Calu3 (cell line): ENCODE measurements at regions not wholly inside any gene's neighbourhood (a gene's known extent, or its start where the extent isn't known, plus 50 kb on each side); places are given as distances from the start of the nearest gene placed in this dataset.

Source experiments
- BruUV-seq: library from RNA; stranded (reverse); fragments of 400-500 nt; replicated peaks from 2 replicates; lab custom pipeline; 2021; lab: Mats Ljungman, UMichigan
- CTCF ChIA-PET: fragments of 300-600 bp; sonication (Branson Sonifier 250); formaldehyde crosslinking; loops from one replicate; lab custom pipeline; 2022; ENCODE audit warnings: antibody characterized with exemption; lab: Charles Lee
- DNase-seq: peaks from one replicate; pipeline ENCODE4 v3.0.0; 2022
- H3K27ac Mint-ChIP-seq: one replicate; pipeline ENCODE4 v1.8.0; 2022; ENCODE audit warnings: mixed read lengths; ENCODE audit not compliant: unreplicated experiment
- H3K27me3 Mint-ChIP-seq: one replicate; pipeline ENCODE4 v1.8.0; 2022; ENCODE audit warnings: mixed read lengths; ENCODE audit not compliant: unreplicated experiment
- H3K36me3 Mint-ChIP-seq: one replicate; pipeline ENCODE4 v1.8.0; 2022; ENCODE audit warnings: mild to moderate bottlenecking, moderate library complexity, mixed read lengths; ENCODE audit not compliant: insufficient read depth, unreplicated experiment
- H3K4me1 Mint-ChIP-seq: one replicate; pipeline ENCODE4 v1.8.0; 2022; ENCODE audit warnings: mild to moderate bottlenecking, low read depth, mixed read lengths; ENCODE audit not compliant: unreplicated experiment
- H3K4me3 Mint-ChIP-seq: one replicate; pipeline ENCODE4 v1.8.0; 2022; ENCODE audit warnings: mild to moderate bottlenecking, low read depth, moderate library complexity, mixed read lengths; ENCODE audit not compliant: unreplicated experiment
- H3K9me3 Mint-ChIP-seq: one replicate; pipeline ENCODE4 v1.8.0; 2022; ENCODE audit warnings: low read depth, mixed read lengths; ENCODE audit not compliant: unreplicated experiment
- intact Hi-C: fragments of 100-400 bp; cut with micrococcal nuclease; formaldehyde crosslinking; loops from one replicate; pipeline ENCODE4 v1.10.0; 2022; ENCODE audit not compliant: unreplicated experiment
- TF ChIP-seq, protein P1 (sequence below): fragments of 200-600 bp; IDR thresholded peaks from one replicate; pipeline ENCODE4 v1.8.0; 2022; ENCODE audit warnings: antibody characterized with exemption; ENCODE audit not compliant: unreplicated experiment

DNA sequence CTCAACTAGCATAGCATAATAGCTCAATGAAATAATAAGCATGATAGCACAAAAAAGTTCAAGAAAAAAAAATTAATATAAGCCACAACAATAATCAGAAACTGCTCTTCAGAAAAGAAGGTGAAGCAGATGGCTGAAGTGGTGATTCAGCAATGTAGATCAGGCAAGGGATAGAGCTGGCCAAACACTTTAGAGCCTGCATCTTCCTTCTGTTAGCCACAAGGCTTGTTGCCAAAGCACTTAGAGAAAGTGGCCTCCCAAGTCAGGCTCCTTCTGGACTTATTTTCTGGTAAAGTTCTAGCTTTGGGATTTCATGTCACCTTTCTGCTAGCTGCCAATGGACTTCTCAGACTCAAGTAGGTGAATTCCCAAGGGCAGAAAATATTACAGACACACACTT, 60.3 kb upstream of the C1orf87 start:
- intact Hi-C loops = loop anchor here (5.0 kb wide), 1 partner anchor 157 kb away; no protein-coding TSS in a partner anchor
- TF ChIP-seq, protein P1, sequence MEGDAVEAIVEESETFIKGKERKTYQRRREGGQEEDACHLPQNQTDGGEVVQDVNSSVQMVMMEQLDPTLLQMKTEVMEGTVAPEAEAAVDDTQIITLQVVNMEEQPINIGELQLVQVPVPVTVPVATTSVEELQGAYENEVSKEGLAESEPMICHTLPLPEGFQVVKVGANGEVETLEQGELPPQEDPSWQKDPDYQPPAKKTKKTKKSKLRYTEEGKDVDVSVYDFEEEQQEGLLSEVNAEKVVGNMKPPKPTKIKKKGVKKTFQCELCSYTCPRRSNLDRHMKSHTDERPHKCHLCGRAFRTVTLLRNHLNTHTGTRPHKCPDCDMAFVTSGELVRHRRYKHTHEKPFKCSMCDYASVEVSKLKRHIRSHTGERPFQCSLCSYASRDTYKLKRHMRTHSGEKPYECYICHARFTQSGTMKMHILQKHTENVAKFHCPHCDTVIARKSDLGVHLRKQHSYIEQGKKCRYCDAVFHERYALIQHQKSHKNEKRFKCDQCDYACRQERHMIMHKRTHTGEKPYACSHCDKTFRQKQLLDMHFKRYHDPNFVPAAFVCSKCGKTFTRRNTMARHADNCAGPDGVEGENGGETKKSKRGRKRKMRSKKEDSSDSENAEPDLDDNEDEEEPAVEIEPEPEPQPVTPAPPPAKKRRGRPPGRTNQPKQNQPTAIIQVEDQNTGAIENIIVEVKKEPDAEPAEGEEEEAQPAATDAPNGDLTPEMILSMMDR = no peak
- BruUV-seq = no TSS peak
- CTCF ChIA-PET = no interaction called here
- Mint-ChIP-seq H3K4me1 (peaks cover 14% of the 10 kb centered on the region), H3K9me3 (no peaks in the 10 kb centered on the region), H3K27me3 (no peaks in the 10 kb centered on the region), H3K27ac (no peak overlapping the region), H3K4me3 (no peak overlapping the region), H3K36me3 (no peaks in the 10 kb centered on the region)
- DNase-seq = no peak

DNA sequence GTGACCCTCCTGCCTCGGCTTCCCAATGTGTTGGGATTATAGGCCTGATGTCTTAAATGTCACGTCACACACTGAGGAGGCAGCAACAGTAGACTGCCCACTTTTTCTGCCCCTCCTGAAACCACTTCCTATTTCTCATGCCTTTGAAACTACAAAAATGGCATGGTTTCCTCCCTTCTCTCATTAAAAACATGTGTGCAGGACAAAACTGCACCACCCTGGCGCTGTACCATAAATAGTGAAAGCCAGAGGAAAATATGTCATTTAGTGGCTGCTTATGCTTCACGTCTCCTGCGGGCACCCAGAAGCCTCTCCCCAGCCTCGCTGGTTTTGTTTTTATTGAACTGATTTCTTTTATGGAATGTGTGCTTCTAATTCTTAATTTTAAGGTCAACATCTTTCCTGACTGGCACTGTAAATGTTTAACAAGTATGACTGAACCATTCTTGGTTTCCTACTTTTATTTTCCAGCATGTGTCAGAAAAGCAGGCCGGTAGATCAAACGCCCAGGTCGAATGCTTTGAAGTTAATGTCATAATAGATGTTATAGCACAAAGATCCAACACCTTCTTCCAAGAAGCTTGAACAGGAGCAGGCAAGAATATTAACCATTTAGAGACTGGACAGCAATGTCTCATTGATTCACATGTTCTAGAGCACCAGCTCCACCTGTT, 59.6 kb upstream of the C1orf87 start:
- TF ChIP-seq, protein P1 = no peak
- no TSS peak for BruUV-seq
- intact Hi-C loops = loop anchor here (5.0 kb wide), 1 partner anchor 156 kb away; no protein-coding TSS in a partner anchor
- H3K4me3 Mint-ChIP-seq = no peak overlapping the region
- CTCF ChIA-PET = no interaction called here
- no peak for DNase-seq
- no peaks in the 10 kb centered on the region for H3K9me3 Mint-ChIP-seq
- no peak overlapping the region for H3K27ac Mint-ChIP-seq
- H3K36me3 Mint-ChIP-seq = no peaks in the 10 kb centered on the region
- no peaks in the 10 kb centered on the region for H3K27me3 Mint-ChIP-seq
- H3K4me1 Mint-ChIP-seq = peaks cover 14% of the 10 kb centered on the region

DNA sequence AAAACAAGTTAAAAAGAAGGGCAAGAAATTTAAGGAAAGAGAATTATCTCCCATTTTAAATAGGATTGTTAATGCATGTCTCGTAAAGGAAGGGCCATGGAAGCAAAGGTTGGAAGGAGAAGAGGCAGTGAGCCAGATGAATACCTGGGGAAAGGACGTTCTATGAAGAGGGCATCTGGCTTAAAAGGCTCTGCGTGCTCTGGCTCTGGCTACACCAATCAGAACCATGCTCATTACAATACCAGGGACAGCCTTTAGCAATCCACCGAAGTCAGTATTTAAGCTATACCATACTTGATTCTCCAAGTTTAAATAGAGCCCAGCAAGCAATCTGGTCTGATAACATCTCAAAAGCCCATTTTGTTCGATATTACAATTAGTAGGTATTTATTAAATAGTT, 58.5 kb upstream of the C1orf87 start:
- CTCF ChIA-PET = no interaction called here
- H3K4me1 Mint-ChIP-seq = peaks cover 14% of the 10 kb centered on the region
- DNase-seq = no peak
- H3K27ac Mint-ChIP-seq = no peak overlapping the region
- intact Hi-C loops = loop anchor here (5.0 kb wide), 1 partner anchor 155 kb away; no protein-coding TSS in a partner anchor
- H3K27me3 Mint-ChIP-seq = no peaks in the 10 kb centered on the region
- no peaks in the 10 kb centered on the region for H3K9me3 Mint-ChIP-seq
- H3K4me3 Mint-ChIP-seq = no peak overlapping the region
- no TSS peak for BruUV-seq
- TF ChIP-seq, protein P1 = no peak
- H3K36me3 Mint-ChIP-seq = no peaks in the 10 kb centered on the region

DNA sequence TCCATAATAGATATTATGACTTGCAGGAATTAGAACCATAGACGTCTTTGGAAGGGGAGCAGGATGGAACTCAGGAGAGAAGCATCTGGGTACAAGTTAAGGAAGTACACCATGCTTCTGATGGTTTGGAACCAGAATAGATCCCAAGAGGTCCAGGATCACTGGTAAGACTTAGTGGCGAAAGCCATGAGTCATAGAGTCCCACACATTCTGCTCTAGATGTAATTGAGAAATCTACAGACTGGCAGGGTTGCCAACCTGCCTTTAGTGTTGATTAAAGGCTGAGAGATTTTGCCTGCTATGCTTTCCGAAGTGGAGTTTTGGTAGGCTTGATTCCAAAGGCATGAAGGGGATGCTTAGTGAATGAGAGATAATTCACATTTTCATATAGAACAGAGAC, 57.1 kb upstream of the C1orf87 start:
- TF ChIP-seq, protein P1 = no peak
- Mint-ChIP-seq H3K36me3 (no peaks in the 10 kb centered on the region), H3K27me3 (no peaks in the 10 kb centered on the region), H3K9me3 (no peaks in the 10 kb centered on the region), H3K27ac (no peak overlapping the region), H3K4me3 (no peak overlapping the region), H3K4me1 (peaks cover 14% of the 10 kb centered on the region)
- CTCF ChIA-PET = interaction anchor here (1.2 kb wide), 1 partner anchor 160 kb away, joined by 3 read pairs; no protein-coding TSS in a partner anchor
- no peak for DNase-seq
- no TSS peak for BruUV-seq
- intact Hi-C loops = loop anchor here (5.0 kb wide), 1 partner anchor 153 kb away; no protein-coding TSS in a partner anchor
